Dendritic cell treated with granulocyte-macrophage colony-stimulating factor and Interleukin-4, amounts not matched to agents 40 ng/mL and 50 ng/mL, for 4 days (primary cell): ENCODE measurements at regions not wholly inside any gene's neighbourhood (a gene's known extent, or its start where the extent isn't known, plus 50 kb on each side); places are given as distances from the start of the nearest gene placed in this dataset.

Experiments
- H3K27ac Mint-ChIP-seq: one replicate; pipeline ENCODE4 v1.8.0; 2022; ENCODE audit warnings: mild to moderate bottlenecking, mixed read lengths
- H3K27me3 Mint-ChIP-seq: one replicate; pipeline ENCODE4 v1.8.0; 2022; ENCODE audit warnings: mild to moderate bottlenecking, mixed read lengths
- H3K36me3 Mint-ChIP-seq: one replicate; pipeline ENCODE4 v1.8.0; 2022; ENCODE audit warnings: low read depth, mixed read lengths
- H3K4me1 Mint-ChIP-seq: one replicate; pipeline ENCODE4 v1.8.0; 2022; ENCODE audit warnings: low read depth, mixed read lengths
- H3K4me3 Mint-ChIP-seq: one replicate; pipeline ENCODE4 v1.8.0; 2022; ENCODE audit warnings: mild to moderate bottlenecking, moderate library complexity, mixed read lengths
- H3K9me3 Mint-ChIP-seq: one replicate; pipeline ENCODE4 v1.8.0; 2022; ENCODE audit warnings: mixed read lengths
- intact Hi-C: fragments of 100-400 bp; cut with micrococcal nuclease; formaldehyde crosslinking; loops from one replicate; pipeline ENCODE4 v1.15.0; 2022

- no peaks in the 10 kb centered on the region for H3K4me1 Mint-ChIP-seq
- H3K4me3 Mint-ChIP-seq: no peak overlapping the region
- H3K36me3 Mint-ChIP-seq: no peaks in the 10 kb centered on the region
- no peak overlapping the region for H3K27ac Mint-ChIP-seq
- peaks cover 44% of the 10 kb centered on the region for H3K9me3 Mint-ChIP-seq
- intact Hi-C loops: no loop called here
- H3K27me3 Mint-ChIP-seq: no peaks in the 10 kb centered on the region
Observed at GRCh38 chr1:170250531-170251276, 104.9 kb downstream of the NTMT2 start.

- Mint-ChIP-seq H3K4me3 (no peak overlapping the region), H3K4me1 (no peaks in the 10 kb centered on the region), H3K9me3 (peaks cover 46% of the 10 kb centered on the region), H3K36me3 (no peaks in the 10 kb centered on the region), H3K27me3 (no peaks in the 10 kb centered on the region), H3K27ac (no peak overlapping the region)
- intact Hi-C loops: no loop called here
Observed at GRCh38 chr1:170252851-170253579, 107.3 kb downstream of the NTMT2 start.

GRCh38 chr1:170254371-170254770 lies 108.6 kb downstream of the NTMT2 start:
- Mint-ChIP-seq H3K4me3 (no peak overlapping the region), H3K27ac (no peak overlapping the region), H3K4me1 (no peaks in the 10 kb centered on the region), H3K36me3 (no peaks in the 10 kb centered on the region), H3K9me3 (peaks cover 47% of the 10 kb centered on the region), H3K27me3 (no peaks in the 10 kb centered on the region)
- intact Hi-C loops: no loop called here

GRCh38 chr1:170261669-170262068 lies 115.9 kb downstream of the NTMT2 start:
- no peaks in the 10 kb centered on the region for H3K4me1 Mint-ChIP-seq
- H3K9me3 Mint-ChIP-seq: peaks cover 24% of the 10 kb centered on the region
- no peak overlapping the region for H3K27ac Mint-ChIP-seq
- H3K27me3 Mint-ChIP-seq: no peaks in the 10 kb centered on the region
- H3K36me3 Mint-ChIP-seq: no peaks in the 10 kb centered on the region
- H3K4me3 Mint-ChIP-seq: no peak overlapping the region
- intact Hi-C loops: no loop called here

- Mint-ChIP-seq H3K27me3 (no peaks in the 10 kb centered on the region), H3K36me3 (no peaks in the 10 kb centered on the region), H3K4me3 (no peak overlapping the region), H3K27ac (no peak overlapping the region), H3K4me1 (no peaks in the 10 kb centered on the region), H3K9me3 (peaks cover 26% of the 10 kb centered on the region)
- intact Hi-C loops: no loop called here
Observed at GRCh38 chr1:170262276-170262939, 116.6 kb downstream of the NTMT2 start.

- intact Hi-C loops: no loop called here
- Mint-ChIP-seq H3K27ac (no peak overlapping the region), H3K36me3 (no peaks in the 10 kb centered on the region), H3K4me3 (no peak overlapping the region), H3K27me3 (no peaks in the 10 kb centered on the region), H3K4me1 (no peaks in the 10 kb centered on the region), H3K9me3 (peaks cover 9% of the 10 kb centered on the region)
Observed at GRCh38 chr1:170265234-170265633, 119.5 kb downstream of the NTMT2 start.

- H3K36me3 Mint-ChIP-seq: no peaks in the 10 kb centered on the region
- H3K4me1 Mint-ChIP-seq: no peaks in the 10 kb centered on the region
- intact Hi-C loops: no loop called here
- H3K27me3 Mint-ChIP-seq: no peaks in the 10 kb centered on the region
- peaks cover 9% of the 10 kb centered on the region for H3K9me3 Mint-ChIP-seq
- H3K27ac Mint-ChIP-seq: no peak overlapping the region
- H3K4me3 Mint-ChIP-seq: no peak overlapping the region
Observed at GRCh38 chr1:170267317-170267716, 121.6 kb downstream of the NTMT2 start.

GRCh38 chr1:170271430-170272161 lies 125.8 kb downstream of the NTMT2 start:
- Mint-ChIP-seq H3K9me3 (peaks cover 6% of the 10 kb centered on the region), H3K4me3 (no peak overlapping the region), H3K4me1 (no peaks in the 10 kb centered on the region), H3K27ac (no peak overlapping the region), H3K27me3 (no peaks in the 10 kb centered on the region), H3K36me3 (no peaks in the 10 kb centered on the region)
- intact Hi-C loops: no loop called here

GRCh38 chr1:170273291-170274130 lies 127.8 kb downstream of the NTMT2 start:
- peaks cover 6% of the 10 kb centered on the region for H3K9me3 Mint-ChIP-seq
- intact Hi-C loops: no loop called here
- no peaks in the 10 kb centered on the region for H3K4me1 Mint-ChIP-seq
- no peaks in the 10 kb centered on the region for H3K27me3 Mint-ChIP-seq
- H3K36me3 Mint-ChIP-seq: no peaks in the 10 kb centered on the region
- no peak overlapping the region for H3K4me3 Mint-ChIP-seq
- no peak overlapping the region for H3K27ac Mint-ChIP-seq

GRCh38 chr1:170274131-170274501 lies 128.4 kb downstream of the NTMT2 start:
- no peaks in the 10 kb centered on the region for H3K27me3 Mint-ChIP-seq
- intact Hi-C loops: no loop called here
- no peak overlapping the region for H3K27ac Mint-ChIP-seq

GRCh38 chr1:170277985-170278384 lies 132.2 kb downstream of the NTMT2 start:
- H3K27ac Mint-ChIP-seq: no peak overlapping the region
- no peaks in the 10 kb centered on the region for H3K4me1 Mint-ChIP-seq
- H3K36me3 Mint-ChIP-seq: no peaks in the 10 kb centered on the region
- H3K27me3 Mint-ChIP-seq: no peaks in the 10 kb centered on the region
- H3K4me3 Mint-ChIP-seq: no peak overlapping the region
- intact Hi-C loops: no loop called here
- peaks cover 15% of the 10 kb centered on the region for H3K9me3 Mint-ChIP-seq

More at GRCh38 chr1:170274131-170274501, 128.4 kb downstream of the NTMT2 start:
- Mint-ChIP-seq H3K4me3 (no peak overlapping the region), H3K36me3 (no peaks in the 10 kb centered on the region), H3K9me3 (peaks cover 12% of the 10 kb centered on the region), H3K4me1 (no peaks in the 10 kb centered on the region)

GRCh38 chr1:170284016-170284415 lies 138.3 kb downstream of the NTMT2 start:
- Mint-ChIP-seq H3K27ac (no peak overlapping the region), H3K36me3 (no peaks in the 10 kb centered on the region), H3K9me3 (peaks cover 23% of the 10 kb centered on the region), H3K4me3 (no peak overlapping the region), H3K27me3 (no peaks in the 10 kb centered on the region), H3K4me1 (no peaks in the 10 kb centered on the region)
- intact Hi-C loops: no loop called here

GRCh38 chr1:170284512-170284911 lies 138.8 kb downstream of the NTMT2 start:
- Mint-ChIP-seq H3K36me3 (no peaks in the 10 kb centered on the region), H3K4me1 (no peaks in the 10 kb centered on the region), H3K9me3 (peaks cover 19% of the 10 kb centered on the region), H3K4me3 (no peak overlapping the region), H3K27me3 (no peaks in the 10 kb centered on the region), H3K27ac (no peak overlapping the region)
- intact Hi-C loops: no loop called here
